ENCODE measurements at regions not wholly inside any gene's neighbourhood (a gene's known extent, or its start where the extent isn't known, plus 50 kb on each side); places are given as distances from the start of the nearest gene placed in this dataset.
"Not testable (repeated sequence)": the region's sequence is repeated elsewhere in the genome, so short reads cannot be mapped to it uniquely, and the experiment has no call there.

DNA sequence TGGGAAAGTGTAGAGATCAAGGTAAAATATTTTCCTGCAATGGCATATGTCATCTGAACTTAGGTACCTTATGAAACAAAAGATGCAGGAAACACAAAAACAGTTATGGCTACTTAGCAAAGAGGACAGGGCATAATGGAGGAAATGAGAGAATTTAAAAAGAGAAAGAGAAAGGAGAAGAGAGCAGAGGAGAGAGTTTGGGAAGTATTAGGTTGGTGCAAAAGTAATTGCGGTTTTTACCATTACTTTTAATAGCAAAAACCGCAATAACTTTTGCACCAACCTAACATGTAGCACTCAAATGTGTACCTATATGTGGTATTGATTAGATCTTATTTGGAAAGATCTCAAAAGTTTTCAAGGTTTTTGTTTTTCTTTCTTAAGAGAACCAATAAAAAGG is 160.1 kb upstream of the ACTBL2 start:
- Histone ChIP-seq H3K9me3 (peaks cover 0 to 2% (median 0%) of the 10 kb centered on the region in 4 donors), H3K27ac (no peak overlapping the region), H3K27me3 (no peaks in the 10 kb centered on the region), H3K4me1 (no peaks in the 10 kb centered on the region), H3K4me3 (no peak overlapping the region), H3K36me3 (no peaks in the 10 kb centered on the region)
- 86 to 98% (median 95%) methylated on average over 2 of the region's 2 CpGs for WGBS, 5 donors
- intact Hi-C loops (cut with DNase I; ENCODE audit: low total_unique reads): no loop called here
- DNase-seq: no peak
- TF ChIP-seq POLR2A (IDR thresholded peaks at IDR 0.05) (no peak), EP300 (IDR thresholded peaks at IDR 0.05) (no peak), POLR2AphosphoS5 (IDR thresholded peaks at IDR 0.05) (no peak)
- TF ChIP-seq, protein P1, sequence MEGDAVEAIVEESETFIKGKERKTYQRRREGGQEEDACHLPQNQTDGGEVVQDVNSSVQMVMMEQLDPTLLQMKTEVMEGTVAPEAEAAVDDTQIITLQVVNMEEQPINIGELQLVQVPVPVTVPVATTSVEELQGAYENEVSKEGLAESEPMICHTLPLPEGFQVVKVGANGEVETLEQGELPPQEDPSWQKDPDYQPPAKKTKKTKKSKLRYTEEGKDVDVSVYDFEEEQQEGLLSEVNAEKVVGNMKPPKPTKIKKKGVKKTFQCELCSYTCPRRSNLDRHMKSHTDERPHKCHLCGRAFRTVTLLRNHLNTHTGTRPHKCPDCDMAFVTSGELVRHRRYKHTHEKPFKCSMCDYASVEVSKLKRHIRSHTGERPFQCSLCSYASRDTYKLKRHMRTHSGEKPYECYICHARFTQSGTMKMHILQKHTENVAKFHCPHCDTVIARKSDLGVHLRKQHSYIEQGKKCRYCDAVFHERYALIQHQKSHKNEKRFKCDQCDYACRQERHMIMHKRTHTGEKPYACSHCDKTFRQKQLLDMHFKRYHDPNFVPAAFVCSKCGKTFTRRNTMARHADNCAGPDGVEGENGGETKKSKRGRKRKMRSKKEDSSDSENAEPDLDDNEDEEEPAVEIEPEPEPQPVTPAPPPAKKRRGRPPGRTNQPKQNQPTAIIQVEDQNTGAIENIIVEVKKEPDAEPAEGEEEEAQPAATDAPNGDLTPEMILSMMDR (IDR thresholded peaks at IDR 0.05): no peak

DNA sequence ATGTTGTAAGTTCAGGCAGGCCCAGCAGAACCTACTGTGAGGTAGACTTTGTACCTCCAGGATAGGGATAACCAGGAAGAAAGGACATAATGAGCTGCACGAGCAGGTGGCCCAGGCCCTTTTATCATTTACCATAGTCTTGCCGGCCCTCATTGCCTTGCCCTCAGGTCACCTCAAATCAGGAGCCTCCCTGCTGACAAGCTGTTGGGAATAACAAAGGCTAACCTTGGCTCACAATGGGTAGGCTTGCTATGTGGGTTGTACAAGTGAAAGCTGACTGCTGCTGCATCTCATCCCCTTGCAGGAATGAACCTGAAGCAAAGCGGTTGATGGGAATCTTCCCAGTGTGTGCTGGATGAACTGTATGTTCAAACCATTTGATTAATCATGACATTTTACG is 159.5 kb upstream of the ACTBL2 start:
- no peak for DNase-seq
- no peak overlapping the region for H3K27ac ChIP-seq
- no peaks in the 10 kb centered on the region for H3K9me3 ChIP-seq
- H3K4me3 ChIP-seq: no peak overlapping the region
- H3K27me3 ChIP-seq: no peaks in the 10 kb centered on the region
- 85 to 96% (median 90%) methylated on average over 4 of the region's 4 CpGs for WGBS, 5 donors
- no peaks in the 10 kb centered on the region for H3K4me1 ChIP-seq
- intact Hi-C loops (cut with DNase I; ENCODE audit: low total_unique reads): no loop called here
- TF ChIP-seq, protein P1 (IDR thresholded peaks at IDR 0.05): no peak
- TF ChIP-seq POLR2A (IDR thresholded peaks at IDR 0.05) (no peak), EP300 (IDR thresholded peaks at IDR 0.05) (no peak), POLR2AphosphoS5 (IDR thresholded peaks at IDR 0.05) (no peak)
- no peaks in the 10 kb centered on the region for H3K36me3 ChIP-seq

DNA sequence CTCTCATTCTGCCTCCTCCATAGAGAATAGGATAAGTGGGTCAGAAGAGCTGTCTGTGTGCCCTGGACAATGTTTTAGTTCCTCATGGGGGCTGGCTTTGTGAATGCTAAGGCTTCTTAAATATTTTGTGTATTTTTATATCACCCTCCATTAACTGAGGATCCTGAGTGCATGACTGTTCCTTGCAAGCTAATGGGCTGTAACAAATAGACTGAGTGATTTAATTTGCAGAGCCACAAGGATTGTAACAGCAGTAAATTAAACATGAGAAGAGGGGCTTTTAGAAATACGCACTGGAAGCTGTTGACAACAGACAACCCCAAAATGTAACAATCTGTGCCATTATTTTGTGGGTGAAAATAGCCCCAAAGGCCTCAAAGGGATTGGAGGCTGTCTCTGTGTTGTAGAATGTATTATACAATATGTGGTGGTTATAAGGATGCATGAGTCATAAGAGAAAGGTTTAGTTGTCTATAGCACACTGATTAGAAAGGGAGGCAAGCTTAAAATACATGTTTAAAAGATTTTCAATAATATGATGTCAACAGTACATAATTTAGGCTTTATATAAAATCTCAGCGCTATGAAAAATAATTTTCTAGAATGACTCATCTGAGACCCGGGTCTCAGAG is 152.7 kb upstream of the ACTBL2 start:
- Histone ChIP-seq H3K27me3 (no peaks in the 10 kb centered on the region), H3K4me1 (no peaks in the 10 kb centered on the region), H3K27ac (no peak overlapping the region), H3K36me3 (no peaks in the 10 kb centered on the region), H3K9me3 (no peaks in the 10 kb centered on the region), H3K4me3 (no peak overlapping the region)
- 92 to 94% (median 93%) methylated on average over 3 of the region's 3 CpGs for WGBS, 5 donors
- intact Hi-C loops (cut with DNase I; ENCODE audit: low total_unique reads): no loop called here
- no peak for DNase-seq
- no peak for TF ChIP-seq POLR2AphosphoS5 (IDR thresholded peaks at IDR 0.05)
- TF ChIP-seq EP300 (IDR thresholded peaks at IDR 0.05): no peak
- TF ChIP-seq POLR2A (IDR thresholded peaks at IDR 0.05): no peak
- TF ChIP-seq, protein P1 (IDR thresholded peaks at IDR 0.05): no peak

DNA sequence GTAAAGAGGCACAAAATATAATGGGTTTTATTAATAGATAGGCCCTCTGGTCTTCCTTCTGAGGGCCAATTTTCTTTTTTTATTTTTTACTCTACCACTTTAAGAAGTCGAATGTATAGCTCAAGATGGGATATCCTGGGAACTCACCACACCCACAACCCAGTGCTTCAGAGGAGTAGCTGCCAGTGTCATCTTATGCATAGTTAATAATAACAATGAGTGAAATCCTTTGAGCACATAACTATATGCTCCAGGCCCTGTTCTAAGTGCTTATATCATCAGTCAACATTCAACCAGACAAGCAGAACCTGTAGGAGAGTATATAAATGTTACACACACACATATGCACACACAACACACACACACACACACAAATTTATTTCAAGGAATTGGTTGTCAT is 150.3 kb upstream of the ACTBL2 start:
- TF ChIP-seq, protein P1 (IDR thresholded peaks at IDR 0.05): no peak
- TF ChIP-seq POLR2AphosphoS5 (IDR thresholded peaks at IDR 0.05) (no peak), EP300 (IDR thresholded peaks at IDR 0.05) (no peak), POLR2A (IDR thresholded peaks at IDR 0.05) (no peak)
- 64 to 82% (median 69%) methylated on average over 1 of the region's 1 CpG for WGBS, 5 donors
- Histone ChIP-seq H3K27ac (no peak overlapping the region), H3K27me3 (no peaks in the 10 kb centered on the region), H3K4me1 (no peaks in the 10 kb centered on the region), H3K4me3 (no peak overlapping the region), H3K36me3 (no peaks in the 10 kb centered on the region), H3K9me3 (no peaks in the 10 kb centered on the region)
- intact Hi-C loops (cut with DNase I; ENCODE audit: low total_unique reads): no loop called here
- no peak for DNase-seq

DNA sequence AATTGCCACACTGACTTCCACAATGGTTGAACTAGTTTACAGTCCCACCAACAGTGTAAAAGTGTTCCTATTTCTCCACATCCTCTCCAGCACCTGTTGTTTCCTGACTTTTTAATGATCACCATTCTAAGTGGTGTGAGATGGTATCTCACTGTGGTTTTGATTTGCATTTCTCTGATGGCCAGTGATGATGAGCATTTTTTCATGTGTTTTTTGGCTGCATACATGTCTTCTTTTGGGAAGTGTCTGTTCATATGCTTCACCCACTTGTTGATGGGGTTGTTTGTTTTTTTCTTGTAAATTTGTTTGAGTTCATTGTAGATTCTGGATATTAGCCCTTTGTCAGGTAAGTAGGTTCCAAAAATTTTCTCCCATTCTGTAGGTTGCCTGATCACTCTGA is 148.5 kb upstream of the ACTBL2 start:
- H3K9me3 ChIP-seq: not testable (repeated sequence)

More for the DNA sequence above, 148.5 kb upstream of the ACTBL2 start:
- H3K36me3 ChIP-seq; H3K4me1 ChIP-seq; H3K27ac ChIP-seq; H3K4me3 ChIP-seq; DNase-seq; intact Hi-C loops (cut with DNase I; ENCODE audit: low total_unique reads); H3K27me3 ChIP-seq: not testable (repeated sequence)

Measured in stomach (tissue), 8 donors.